Testis (tissue), 2 donors: ENCODE measurements at regions not wholly inside any gene's neighbourhood (a gene's known extent, or its start where the extent isn't known, plus 50 kb on each side); places are given as distances from the start of the nearest gene placed in this dataset.

Experiments
- DNase-seq: peaks from one replicate; pipeline ENCODE4 v3.0.0-alpha.2; 2019
- H3K27ac ChIP-seq, 2 donors: fragments of 200-600 bp; sonication (generic); one replicate each; pipeline ENCODE4 v1.5.1; 2019
- H3K27me3 ChIP-seq: fragments of 200-600 bp; sonication (generic); one replicate; pipeline ENCODE4 v1.5.1; 2019
- H3K36me3 ChIP-seq: fragments of 200-600 bp; sonication (generic); one replicate; pipeline ENCODE4 v1.5.1; 2017; ENCODE audit warnings: low read depth; ENCODE audit errors: missing control alignments
- H3K4me1 ChIP-seq: fragments of 200-600 bp; sonication (generic); one replicate; pipeline ENCODE4 v1.5.1; 2019
- H3K4me3 ChIP-seq, 2 donors: fragments of 200-600 bp; sonication (generic); one replicate each; pipeline ENCODE4 v1.5.1; 2017 to 2019
- H3K9me3 ChIP-seq: fragments of 200-600 bp; sonication (generic); one replicate; pipeline ENCODE4 v1.5.1; 2017
- CTCF ChIP-seq, 3 experiments: fragments of 450-650 bp in 2 of 3; fragments of 200-600 bp in 1 of 3; sonication (generic) in 1 of 3; IDR thresholded peaks; one replicate each; pipeline ENCODE4 v1.5.1; 2016 to 2019; ENCODE audit warnings: antibody characterized with exemption in 3 of 3, mild to moderate bottlenecking in 2 of 3, moderate library complexity in 1 of 3
- POLR2A ChIP-seq: fragments of 450-650 bp; IDR thresholded peaks from one replicate; pipeline ENCODE4 v1.6.1; 2017; ENCODE audit warnings: antibody characterized with exemption, mild to moderate bottlenecking, moderate library complexity
- WGBS, 2 donors: methylation state at CpG; one replicate each; pipeline ENCODE4 v1.1.5; 2018; 5-methylcytosine and 5-hydroxymethylcytosine counted together
- intact Hi-C: fragments of 100-400 bp; cut with DNase I; formaldehyde crosslinking; loops from one replicate; pipeline ENCODE4 v1.15.1; 2023; ENCODE audit warnings: low total_unique reads

DNA sequence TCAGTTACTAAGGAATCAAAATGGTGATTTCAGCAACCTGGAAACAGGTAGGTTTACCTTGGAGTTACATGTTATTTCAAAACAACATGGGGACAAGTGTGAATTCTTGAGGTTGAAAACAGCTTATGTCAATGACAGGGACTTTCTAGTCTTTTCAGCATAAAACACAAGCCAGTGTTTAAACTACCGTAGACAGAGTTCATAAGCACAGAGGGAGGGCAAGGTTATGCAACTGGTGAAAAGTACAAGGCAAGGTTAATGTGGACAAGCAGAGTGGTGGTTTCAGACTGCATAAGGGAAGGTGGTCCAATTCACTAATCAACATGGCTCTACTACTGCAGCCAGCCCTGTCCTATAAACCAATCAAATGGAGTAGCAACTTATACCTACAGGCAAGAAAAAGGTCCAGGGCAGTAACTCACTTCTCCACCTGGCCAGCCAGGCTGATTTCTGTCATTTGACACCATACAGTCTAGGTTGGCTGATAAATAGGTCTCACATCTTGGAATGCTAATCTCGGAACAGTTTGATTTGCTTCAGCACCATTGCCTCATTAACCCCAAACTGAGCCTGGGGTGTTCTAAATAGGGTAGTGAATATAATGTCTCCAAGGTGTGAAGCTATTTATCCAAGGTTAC lies 250.3 kb upstream of the PROX1 start:
- Histone ChIP-seq H3K27me3 (no peaks in the 10 kb centered on the region), H3K4me3 (no peak overlapping the region), H3K4me1 (no peaks in the 10 kb centered on the region), H3K9me3 (no peaks in the 10 kb centered on the region), H3K27ac (no peak overlapping the region), H3K36me3 (no peaks in the 10 kb centered on the region)
- intact Hi-C loops: no loop called here
- WGBS, 2 donors: 72 to 85% methylated on average over 1 to 2 of the region's 2 CpGs
- no peak for DNase-seq
- TF ChIP-seq POLR2A: no peak
- no peak for TF ChIP-seq CTCF (IDR thresholded peaks at IDR 0.05)

DNA sequence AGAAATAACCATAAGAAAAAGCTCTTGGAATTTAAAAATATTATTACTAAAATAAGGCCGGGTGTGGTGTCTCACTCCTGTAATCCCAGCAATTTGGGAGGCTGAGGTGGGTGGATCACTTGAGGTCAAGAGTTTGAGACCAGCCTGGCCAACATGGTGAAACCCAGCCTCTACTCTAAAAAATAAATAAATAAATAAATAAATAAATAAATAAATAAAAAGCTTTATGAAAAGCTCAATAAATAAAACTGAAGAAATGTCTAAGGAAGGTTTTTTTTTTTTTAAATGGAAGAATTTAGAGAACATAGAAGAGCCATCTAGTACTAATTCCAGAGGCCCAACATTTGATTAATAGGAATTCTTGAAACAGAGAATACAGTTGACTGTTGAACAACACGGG lies 249.1 kb upstream of the PROX1 start:
- H3K36me3 ChIP-seq: no peaks in the 10 kb centered on the region
- H3K9me3 ChIP-seq: no peaks in the 10 kb centered on the region
- intact Hi-C loops: no loop called here
- H3K27ac ChIP-seq: no peak overlapping the region
- H3K4me1 ChIP-seq: no peaks in the 10 kb centered on the region
- no peak for DNase-seq
- H3K27me3 ChIP-seq: no peaks in the 10 kb centered on the region
- TF ChIP-seq CTCF (IDR thresholded peaks at IDR 0.05): no peak
- no peak for TF ChIP-seq POLR2A
- H3K4me3 ChIP-seq: no peak overlapping the region
- WGBS, 2 donors: 83 to 86% methylated on average over 2 of the region's 2 CpGs

- no peak for DNase-seq
- no peak for TF ChIP-seq CTCF (IDR thresholded peaks at IDR 0.05)
- TF ChIP-seq POLR2A: no peak
- intact Hi-C loops: no loop called here
- WGBS, 2 donors: 69 to 70% methylated on average over 4 of the region's 4 CpGs
- H3K4me3 ChIP-seq: no peak overlapping the region
- H3K9me3 ChIP-seq: no peaks in the 10 kb centered on the region
- no peaks in the 10 kb centered on the region for H3K27me3 ChIP-seq
- no peak overlapping the region for H3K27ac ChIP-seq
- H3K4me1 ChIP-seq: no peaks in the 10 kb centered on the region
- H3K36me3 ChIP-seq: no peaks in the 10 kb centered on the region
Observed at GRCh38 chr1:213742992-213743391, 244.8 kb upstream of the PROX1 start.

DNA sequence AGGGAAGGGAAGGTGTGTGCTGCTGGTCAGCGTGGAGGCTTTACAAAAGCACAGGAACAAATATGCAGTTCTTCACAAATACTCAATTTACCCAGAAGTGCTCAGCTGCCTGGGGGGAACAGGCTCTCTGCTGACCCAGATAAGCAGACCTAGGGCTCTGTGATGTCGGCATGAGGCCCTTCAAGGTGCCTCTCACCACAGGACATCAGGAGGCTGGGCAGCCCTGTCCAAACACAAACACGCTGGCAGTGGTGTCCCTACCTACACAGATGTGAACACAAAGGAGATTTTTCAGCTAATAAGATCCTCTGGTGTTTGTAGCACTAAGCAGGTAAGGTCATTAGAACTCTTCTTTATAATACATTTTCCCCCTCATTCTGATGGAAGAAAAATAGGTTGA lies 243.0 kb upstream of the PROX1 start:
- Histone ChIP-seq H3K9me3 (no peaks in the 10 kb centered on the region), H3K36me3 (no peaks in the 10 kb centered on the region), H3K27ac (no peak overlapping the region), H3K27me3 (no peaks in the 10 kb centered on the region), H3K4me3 (no peak overlapping the region), H3K4me1 (no peaks in the 10 kb centered on the region)
- DNase-seq: no peak
- intact Hi-C loops: no loop called here
- WGBS, 2 donors: 66 to 68% methylated on average over 3 of the region's 3 CpGs
- TF ChIP-seq CTCF (IDR thresholded peaks at IDR 0.05) (no peak), POLR2A (no peak)

- Histone ChIP-seq H3K4me1 (no peaks in the 10 kb centered on the region), H3K36me3 (no peaks in the 10 kb centered on the region), H3K9me3 (no peaks in the 10 kb centered on the region), H3K27ac (no peak overlapping the region), H3K4me3 (no peak overlapping the region), H3K27me3 (no peaks in the 10 kb centered on the region)
- TF ChIP-seq POLR2A (no peak), CTCF (IDR thresholded peaks at IDR 0.05) (no peak)
- WGBS, 2 donors: 77 to 86% methylated on average over 8 of the region's 8 CpGs
- DNase-seq: no peak
- intact Hi-C loops: no loop called here
Observed at GRCh38 chr1:213745451-213745850, 242.3 kb upstream of the PROX1 start.
